G401 (cell line): ENCODE measurements at regions not wholly inside any gene's neighbourhood (a gene's known extent, or its start where the extent isn't known, plus 50 kb on each side); places are given as distances from the start of the nearest gene placed in this dataset.
"Not testable (repeated sequence)": the region's sequence is repeated elsewhere in the genome, so short reads cannot be mapped to it uniquely, and the experiment has no call there.

Source experiments
- DNase-seq: peaks from one replicate; pipeline ENCODE4 v3.0.0-alpha.2; 2015; ENCODE audit warnings: low spot score
- in situ Hi-C: cut with HindIII; loops from 2 replicates; pipeline ENCODE4 v1.10.0; 2016; ENCODE audit warnings: low sequenced_read_pairs, mixed read lengths

DNA sequence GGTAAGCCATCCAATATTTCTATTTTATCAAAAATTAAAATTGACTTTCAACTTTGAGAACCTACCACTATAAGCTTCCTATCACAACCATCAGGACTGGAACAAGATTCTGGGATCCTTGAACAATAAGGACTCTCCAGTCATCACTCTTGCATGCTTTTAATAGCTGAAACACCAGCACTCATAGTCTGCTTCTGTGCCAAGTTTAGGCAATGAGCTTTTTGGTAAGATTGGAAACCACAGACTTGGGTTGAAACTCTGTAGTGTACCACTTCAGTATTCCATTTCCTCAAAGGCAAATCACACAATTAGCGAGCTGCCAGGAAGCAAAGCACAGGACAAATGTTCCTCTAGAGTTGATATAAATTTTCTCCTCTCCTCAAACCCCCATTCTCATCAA lies 1065.8 kb upstream of the SLC39A10 start:
- DNase-seq: no peak
- in situ Hi-C loops: no loop called here

DNA sequence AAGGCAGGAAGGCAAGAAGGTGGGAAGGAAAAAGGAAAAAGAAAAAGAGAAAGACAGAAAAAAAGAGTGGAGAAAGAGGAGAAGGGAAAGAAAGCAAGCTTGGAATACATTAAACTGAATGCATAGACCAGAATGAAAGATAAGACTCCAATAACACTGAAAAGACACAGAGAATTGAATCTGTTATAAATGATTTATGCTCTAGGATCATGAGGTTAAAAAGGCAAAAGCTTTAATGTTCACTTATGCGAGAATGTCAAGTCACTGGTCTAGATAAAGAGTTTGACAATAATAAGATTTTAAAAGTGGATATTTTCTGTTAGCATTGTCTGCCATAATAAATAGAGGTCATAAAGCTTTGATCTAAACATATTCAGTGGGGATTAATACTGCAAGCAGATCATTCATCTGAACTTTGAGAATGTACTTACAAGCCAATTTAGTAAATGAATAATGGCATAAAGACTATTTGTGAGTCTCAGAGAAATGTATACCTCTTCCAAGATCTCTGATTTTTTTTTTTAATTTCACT lies 1069.2 kb upstream of the SLC39A10 start:
- DNase-seq: no peak
- in situ Hi-C loops: no loop called here

DNA sequence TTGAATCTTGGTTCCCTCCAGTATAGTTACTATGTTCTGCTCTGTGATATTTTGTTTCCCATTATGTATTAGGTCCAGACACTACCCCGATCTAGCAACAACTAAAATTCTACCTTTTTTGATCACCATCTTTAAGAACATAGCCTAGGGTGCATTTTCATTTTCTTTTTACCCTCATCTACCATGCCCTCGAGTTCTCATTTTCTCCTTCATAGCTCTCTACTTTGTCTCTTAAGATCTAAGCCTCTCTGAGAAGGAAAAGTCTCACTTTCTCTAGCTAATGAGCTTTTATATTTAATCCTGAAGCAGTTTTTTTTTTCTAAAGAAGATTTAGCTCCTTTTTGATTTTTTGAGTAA lies 1089.4 kb upstream of the SLC39A10 start:
- in situ Hi-C loops: no loop called here
- DNase-seq: no peak

DNA sequence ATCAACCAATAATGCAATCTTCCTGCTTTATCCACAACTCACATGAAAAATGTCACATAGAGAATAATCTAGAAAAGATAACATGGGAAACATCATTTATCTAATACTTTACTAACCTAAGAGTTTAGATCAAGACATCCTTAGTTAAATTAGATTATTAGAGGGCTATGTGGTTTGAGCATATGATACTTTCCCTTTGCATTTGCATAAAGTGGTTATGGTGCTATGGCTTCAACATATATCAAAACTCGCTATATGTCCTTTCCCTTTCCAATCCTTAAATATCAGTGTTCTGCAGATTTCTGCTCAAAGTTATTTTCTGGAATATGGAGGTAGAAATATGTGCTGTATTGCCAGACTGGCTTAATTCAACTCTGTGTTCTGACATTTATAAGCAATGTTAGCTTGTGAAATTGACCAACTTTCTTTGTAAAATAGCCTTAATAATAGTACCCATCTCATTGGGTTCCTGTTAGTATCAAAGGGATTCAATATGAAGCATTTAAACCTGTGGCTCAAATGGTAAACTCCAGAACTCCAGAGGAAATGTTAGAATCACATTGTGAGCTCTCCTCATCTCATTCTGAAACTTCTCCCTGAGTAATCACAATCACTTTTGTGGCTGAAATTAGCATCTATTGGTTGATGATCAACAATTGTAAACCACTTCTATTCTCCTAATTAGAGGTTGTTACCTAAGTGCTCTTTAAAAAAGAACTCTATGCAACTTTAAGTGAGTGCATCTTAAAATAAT lies 1089.9 kb upstream of the SLC39A10 start:
- in situ Hi-C loops: no loop called here
- no peak for DNase-seq

DNA sequence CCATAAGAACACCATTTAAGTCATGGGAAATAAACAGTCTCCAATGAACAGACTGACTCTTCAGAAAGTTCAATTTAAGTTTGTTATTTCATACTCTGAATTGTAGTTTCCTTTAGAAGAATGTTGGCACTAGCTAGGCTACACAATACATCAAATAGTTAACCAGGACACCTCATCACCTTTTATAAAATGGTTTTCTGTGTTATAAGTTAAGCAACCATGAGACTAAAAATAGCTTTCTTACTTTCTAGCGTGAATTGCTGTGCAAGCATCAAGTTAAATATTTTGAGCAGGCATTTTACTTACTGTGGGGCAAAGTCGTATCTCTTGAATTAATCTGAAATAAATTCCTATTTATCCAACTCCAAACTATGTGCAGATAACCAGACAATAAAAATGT lies 1092.6 kb upstream of the SLC39A10 start:
- in situ Hi-C loops: no loop called here
- DNase-seq: no peak

DNA sequence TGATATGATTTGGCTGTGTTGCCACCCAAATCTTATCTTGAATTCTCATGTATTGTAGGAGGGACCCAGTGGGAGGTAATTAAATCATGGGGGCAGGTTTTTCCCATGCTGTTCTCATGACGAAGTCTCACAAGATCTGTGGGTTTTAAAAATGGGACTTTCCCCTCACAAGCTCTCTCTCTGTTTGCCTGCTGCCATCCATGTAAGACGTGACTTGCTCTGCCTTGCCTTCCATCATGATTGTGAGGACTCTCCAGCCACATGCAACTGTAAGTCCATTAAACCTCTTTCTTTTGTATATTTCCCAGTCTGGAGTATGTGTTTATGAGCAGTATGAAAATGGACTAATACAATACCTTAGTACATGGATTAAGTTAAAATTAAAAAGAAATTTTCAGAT lies 1094.7 kb upstream of the SLC39A10 start:
- in situ Hi-C loops: no loop called here
- no peak for DNase-seq

DNA sequence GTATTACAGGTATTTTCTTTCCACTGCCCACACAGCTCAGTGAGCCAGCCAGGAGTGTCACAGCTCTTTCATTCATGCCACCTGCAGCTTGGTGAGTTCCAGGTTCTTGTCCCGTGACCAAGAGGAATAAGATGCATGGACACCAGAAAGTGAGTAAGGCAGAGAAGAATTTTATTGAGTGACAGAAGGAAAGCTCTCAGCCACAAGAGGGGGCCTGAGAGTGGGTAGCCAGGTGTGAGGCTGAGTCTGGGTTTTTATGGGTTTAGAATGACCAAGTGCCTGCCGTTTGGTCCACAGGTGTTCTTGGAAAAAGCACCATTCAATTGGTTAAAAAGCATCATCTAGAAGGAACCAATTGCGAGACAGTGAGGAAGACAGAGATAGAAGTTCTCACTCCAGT lies 1097.1 kb upstream of the SLC39A10 start:
- DNase-seq: no peak
- in situ Hi-C loops: no loop called here

DNA sequence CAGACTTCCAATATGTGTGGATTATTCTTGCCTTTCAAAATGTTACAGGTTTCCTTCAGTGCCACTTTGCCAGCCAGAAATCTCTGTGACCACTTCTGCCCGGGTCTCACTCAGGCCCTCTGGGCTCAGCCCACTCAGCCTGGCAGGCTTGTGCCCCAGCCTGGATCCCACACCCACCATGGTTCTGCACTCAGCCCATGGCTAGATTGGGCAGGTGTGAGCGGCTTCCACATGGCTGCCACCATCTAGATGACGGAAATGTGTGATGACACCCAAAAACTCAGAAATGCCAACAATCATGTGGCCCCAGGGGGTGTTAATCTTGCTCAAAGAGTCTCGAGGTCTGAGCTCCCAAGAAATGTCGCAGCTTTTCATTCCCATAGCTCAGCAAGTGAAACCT lies 1097.5 kb upstream of the SLC39A10 start:
- in situ Hi-C loops: no loop called here
- DNase-seq: no peak

DNA sequence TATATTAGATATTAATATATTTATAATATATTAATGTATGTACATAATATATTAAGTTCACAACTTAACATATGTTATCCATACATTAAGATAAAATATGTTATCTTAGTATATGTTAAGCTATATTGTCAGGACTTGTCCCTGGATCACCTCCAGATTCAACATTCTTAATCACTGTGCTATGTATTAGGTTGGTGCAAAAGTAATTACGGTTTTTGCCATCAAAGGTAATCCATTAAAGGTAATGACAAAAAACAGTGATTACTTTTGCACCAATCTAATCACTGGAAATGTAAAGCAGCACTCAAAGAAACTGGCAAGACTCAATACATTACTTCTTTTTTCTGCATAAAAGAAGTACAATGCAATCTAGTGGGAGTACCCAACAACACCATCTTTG lies 1099.0 kb upstream of the SLC39A10 start:
- DNase-seq: no peak
- in situ Hi-C loops: no loop called here

DNA sequence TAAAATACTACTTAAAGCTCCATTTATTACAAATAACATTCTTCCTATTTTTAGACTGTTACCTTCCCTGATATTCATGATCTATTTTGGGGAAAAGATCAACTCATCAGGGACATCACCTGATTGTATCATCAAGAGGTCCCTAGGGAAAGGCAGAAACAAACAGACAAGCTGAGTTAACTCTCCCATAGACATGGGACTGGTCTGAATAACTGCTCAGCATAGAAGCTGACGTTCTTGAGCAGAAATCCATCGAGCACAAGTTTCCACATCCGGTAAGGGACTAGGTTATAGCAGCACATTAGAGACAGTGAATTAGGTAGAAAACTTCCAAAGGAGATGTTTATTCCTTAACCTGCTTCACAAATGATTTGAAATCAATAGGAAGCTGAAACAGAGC lies 1100.4 kb upstream of the SLC39A10 start:
- DNase-seq: no peak

DNA sequence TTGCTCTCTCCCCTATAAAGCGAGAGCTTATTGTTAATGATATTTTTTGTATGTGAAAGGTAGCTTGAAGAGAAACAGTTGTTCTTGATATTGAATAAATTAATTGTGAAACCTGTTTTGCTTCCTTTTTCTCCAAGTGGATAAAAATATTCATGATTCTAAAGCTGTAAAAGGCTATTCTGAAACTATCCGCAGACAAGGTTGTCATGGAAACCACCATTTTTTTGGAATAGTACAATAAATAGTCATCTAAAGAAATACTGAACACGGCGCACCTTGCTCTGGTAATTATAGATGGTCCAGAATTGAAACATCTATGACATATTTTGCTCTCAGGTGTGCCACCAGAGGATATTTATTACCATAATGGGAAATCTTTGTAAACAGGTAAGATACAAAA lies 1103.0 kb upstream of the SLC39A10 start:
- no peak for DNase-seq
- in situ Hi-C loops: no loop called here

More for the DNA sequence above, 1100.4 kb upstream of the SLC39A10 start:
- in situ Hi-C loops: no loop called here

DNA sequence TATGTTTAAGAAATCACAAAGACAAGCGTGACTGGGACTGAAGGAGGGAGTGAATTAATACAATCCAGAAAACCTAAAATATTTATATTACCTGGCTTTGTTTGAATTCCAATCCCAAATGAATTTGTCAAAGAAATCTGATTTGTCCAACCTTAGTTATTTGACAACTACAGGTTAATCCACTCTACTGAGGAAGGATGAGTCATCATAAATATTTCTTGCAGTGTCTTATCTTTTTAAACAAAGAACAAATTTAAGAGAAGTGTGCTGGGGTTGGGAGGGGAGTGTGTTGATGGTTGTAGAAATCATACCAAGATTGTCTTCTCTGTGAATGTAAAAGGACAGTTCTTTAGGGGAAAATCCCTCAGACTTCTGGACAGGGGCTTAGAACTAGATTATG lies 1106.3 kb upstream of the SLC39A10 start:
- in situ Hi-C loops: no loop called here

DNA sequence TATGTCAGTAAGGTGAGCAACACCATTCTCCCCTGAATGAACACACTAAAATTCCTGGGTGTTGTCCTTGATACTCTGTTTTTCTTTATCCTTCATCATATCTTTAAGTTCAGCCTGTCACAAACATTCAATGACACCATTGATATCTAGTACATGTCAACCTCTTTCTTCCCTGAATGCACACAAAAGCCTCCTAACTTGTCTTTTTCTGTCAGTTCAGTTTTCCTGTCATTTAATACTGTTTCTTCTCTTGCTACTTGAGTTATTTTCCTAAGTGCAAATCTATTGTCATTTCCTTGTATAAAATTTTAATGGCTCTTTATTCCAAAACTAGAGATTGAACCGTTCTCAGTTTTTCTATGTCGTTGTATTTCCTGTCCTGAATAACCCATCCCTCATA lies 1107.6 kb upstream of the SLC39A10 start:
- in situ Hi-C loops: no loop called here

More for the DNA sequence above, 1106.3 kb upstream of the SLC39A10 start:
- no peak for DNase-seq

DNA sequence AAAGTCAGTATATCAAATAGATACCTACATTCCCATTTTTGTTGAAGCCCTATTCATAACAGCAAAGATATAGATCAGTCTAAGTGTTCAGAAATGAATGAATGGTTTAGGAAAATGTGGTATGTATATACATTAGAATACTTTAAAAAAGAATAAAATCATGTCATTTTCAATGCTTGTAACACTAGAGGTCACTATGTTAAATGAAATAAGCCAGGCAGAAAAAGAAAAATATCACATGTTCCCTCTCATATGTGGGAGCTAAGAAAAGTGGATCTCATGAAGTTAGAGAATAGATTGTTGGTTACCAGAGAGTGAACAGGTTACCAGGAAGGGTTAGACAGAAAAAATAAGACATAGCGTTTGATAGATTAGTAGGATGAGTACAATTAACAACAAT lies 1111.0 kb upstream of the SLC39A10 start:
- in situ Hi-C loops: no loop called here
- no peak for DNase-seq

More for the DNA sequence above, 1107.6 kb upstream of the SLC39A10 start:
- DNase-seq: no peak

DNA sequence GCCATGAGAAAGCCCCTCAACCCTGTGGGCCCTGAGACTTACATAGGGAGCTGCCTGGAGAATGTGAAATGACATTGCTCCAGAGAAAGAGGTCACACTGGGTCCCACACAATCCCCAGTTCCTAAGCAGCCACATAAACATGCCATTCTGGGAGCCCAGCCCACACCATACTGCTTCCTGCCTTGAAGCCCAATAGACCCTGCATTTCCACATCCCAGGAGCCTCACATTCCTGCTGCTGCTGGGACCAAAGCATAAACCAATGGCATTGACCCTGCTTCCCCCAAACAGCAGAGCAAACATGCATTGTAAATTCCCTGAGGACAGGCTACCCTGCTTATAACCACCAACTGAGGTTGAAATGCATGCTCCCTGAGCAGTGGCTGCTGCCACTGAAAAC lies 1117.6 kb upstream of the SLC39A10 start:
- no peak for DNase-seq
- in situ Hi-C loops: no loop called here

DNA sequence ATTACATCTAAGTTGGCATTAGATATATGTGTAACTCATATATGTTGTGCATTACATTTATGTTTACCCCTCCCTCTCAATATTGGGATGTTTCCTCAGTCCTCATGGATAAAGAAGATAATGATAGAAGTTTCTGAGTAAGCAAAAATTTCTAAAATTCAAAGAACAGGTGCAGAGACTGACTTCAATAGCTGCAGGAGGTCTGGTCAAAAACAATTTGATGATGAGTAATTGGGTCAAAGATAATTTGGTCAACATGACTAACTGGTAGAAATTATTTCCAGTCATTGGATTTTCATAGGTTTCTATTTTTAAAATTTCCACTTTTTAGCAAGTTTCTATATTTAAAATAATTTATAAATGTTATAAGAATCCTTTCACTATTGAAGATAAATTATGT lies 1130.9 kb upstream of the SLC39A10 start:
- in situ Hi-C loops: no loop called here
- peak; percentile 65 for DNase-seq

DNA sequence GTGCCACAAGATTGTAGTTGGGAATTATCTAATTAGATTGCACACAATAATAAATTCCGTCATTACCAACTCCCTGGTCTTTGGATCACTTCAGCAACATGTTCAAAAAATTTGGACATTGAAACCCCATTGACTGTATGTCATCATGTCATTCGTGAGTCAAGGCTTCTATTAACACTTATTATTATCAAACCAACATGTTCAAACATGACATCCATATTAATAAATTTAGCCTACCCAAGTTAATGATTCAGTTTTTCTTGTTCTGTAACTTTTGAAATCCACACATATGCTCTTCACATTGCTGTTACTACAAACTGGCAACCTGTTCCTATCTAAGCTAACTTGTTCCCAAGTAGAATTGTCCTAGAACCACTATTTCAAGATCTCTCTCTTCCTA lies 1142.7 kb upstream of the SLC39A10 start:
- in situ Hi-C loops: no loop called here
- no peak for DNase-seq

DNA sequence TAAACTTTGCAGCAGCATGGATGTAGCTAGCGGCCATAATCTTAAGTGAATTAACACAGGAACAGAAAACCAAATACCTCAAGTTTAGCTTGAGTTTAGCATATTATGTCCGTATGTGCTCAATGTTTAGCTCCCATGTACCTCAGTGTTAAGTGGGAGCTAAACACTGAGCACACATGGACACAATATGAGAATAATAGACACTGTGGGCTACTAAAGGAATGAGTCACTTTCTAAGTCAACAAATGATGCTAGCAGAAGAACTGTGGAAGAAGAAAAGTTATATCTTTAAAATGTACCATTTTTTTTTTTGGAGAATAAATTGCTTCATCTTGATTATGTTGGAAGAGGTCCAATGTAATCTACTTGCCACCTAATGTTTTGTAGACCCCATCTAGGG lies 1146.0 kb upstream of the SLC39A10 start:
- in situ Hi-C loops, DNase-seq: not testable (repeated sequence)

DNA sequence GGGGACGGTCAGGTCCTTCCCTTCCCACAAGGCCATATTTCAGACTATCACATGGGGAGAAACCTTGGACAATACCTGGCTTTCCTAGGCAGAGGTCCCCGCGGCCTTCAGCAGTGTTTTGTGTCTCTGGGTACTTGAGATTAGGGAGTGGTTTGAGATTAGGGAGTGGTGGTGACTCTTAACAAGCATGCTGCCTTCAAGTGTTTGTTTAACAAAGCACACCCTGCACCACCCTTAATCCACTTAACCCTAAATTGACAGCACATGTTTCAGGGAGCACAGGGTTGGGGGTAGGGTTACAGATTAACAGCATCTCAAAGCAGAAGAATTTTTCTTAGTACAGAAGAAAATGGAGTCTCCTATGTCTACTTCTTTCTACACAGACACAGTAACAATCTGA lies 1152.2 kb upstream of the SLC39A10 start:
- DNase-seq, in situ Hi-C loops: not testable (repeated sequence)

DNA sequence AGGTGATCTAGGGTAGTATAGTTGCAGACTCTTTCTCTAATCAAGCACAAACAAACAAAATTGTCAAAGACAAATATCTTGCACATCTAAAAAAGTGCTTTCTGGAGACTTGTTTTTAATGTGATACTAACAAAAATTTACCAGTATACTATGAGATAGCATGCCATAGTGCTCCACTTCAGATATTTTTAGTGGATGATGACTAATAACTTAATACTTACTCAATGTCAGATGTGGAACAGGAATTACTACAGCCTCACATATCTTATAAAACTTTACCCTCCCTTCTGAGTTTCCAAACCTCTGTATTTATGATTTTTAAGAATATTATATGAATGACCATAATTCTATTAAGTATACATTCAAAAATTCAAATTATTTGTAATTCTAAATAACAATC lies 1162.0 kb upstream of the SLC39A10 start:
- DNase-seq: no peak

DNA sequence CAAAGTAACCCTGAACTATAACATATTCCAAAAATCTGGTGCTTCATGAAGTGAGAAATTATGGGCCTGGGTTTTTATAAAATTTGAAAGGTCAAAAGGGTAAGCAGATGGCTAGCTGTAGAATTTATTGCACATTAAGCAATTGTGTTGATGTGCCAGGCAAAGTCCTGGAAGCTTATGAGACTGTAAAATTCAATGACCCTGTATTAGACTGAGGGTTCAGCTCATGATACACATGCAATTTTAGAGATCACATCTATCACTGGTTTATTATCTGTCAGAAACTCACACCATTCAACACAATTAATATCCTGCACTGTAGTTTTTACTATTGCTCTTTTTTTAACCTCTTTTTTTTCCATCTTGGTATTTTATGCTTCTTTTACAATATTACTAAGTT lies 1162.6 kb upstream of the SLC39A10 start:
- DNase-seq: peak; percentile 9
- in situ Hi-C loops: no loop called here

More for the DNA sequence above, 1162.0 kb upstream of the SLC39A10 start:
- in situ Hi-C loops: no loop called here
